ENCODE measurements at regions not wholly inside any gene's neighbourhood (a gene's known extent, or its start where the extent isn't known, plus 50 kb on each side); places are given as distances from the start of the nearest gene placed in this dataset.

DNA sequence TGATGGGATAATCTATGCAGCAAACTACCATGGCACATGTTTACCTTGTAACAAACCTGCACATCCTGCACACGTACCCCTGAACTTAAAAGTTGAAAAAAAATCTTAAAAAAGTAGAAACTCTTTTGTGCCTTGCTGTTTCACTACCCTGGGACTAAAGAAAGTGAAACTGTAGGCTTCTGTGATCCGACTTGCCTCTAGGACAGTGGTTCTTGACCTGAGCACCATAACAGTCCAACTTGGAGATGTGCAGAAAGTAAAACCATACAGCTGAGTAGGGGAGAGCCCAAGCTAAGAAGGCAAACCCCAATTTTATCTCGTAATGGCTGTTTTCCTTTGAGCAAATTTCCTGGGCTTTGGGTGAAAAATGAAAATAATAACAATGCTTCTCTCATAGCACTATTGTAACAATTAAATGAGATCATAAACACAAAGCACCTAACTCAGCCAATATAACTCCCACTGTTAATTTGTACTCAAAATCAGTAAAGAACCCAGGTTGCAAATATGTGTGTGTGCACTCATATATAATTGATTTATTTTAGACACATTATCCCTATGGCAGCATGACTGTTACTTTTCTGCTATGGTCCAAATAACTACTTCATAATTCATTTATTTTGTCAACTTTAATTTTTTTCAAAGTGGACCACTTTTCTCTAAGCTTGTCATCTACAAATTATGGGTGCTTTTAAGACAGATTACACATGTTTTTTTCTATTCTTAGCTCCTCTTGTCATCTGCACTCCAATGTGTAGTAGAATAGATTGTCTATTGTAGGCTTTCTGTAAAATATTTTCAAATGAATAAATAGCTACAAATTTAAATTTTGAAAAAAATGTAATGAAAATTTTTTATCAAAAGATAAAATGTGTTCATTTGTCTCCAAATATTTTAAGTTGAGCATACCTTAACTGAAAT is 334.9 kb downstream of the BTG1 start:
- Histone ChIP-seq H3K4me3 (ENCODE audit: low read length) (no peak overlapping the region), H3K4me1 (ENCODE audit: control insufficient read depth, insufficient read depth, low read length) (no peaks in the 10 kb centered on the region), H3K9me3 (ENCODE audit: control insufficient read depth, insufficient read depth, low read length) (no peaks in the 10 kb centered on the region), H3K36me3 (ENCODE audit: control insufficient read depth, insufficient read depth, low read length) (no peaks in the 10 kb centered on the region), H3K27ac (ENCODE audit: low read length) (no peak overlapping the region), H3K27me3 (ENCODE audit: control insufficient read depth, insufficient read depth, low read length) (no peaks in the 10 kb centered on the region)
- DNase-seq (ENCODE audit: low read depth, low spot score) = no peak
- WGBS (ENCODE audit: insufficient coverage, insufficient read length) = no CpG with 5 or more reads among the region's 3 CpGs

DNA sequence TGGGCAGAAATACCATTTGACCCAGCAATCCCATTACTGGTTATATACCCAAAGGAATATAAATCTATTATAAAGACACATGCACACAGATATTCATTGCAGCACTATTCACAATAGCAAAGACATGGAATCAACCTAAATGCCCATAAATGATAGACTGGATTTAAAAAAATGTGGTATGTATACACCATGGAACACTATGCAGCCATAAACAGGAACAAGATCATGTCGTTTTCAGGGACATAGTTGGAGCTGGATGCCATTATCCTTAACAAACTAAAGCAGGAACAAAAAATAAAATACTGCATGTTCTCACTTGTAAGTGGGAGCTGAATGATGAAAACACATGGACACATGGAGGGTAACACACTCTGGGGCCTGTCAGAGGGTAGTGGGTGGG is 335.6 kb downstream of the BTG1 start:
- no peaks in the 10 kb centered on the region for H3K4me1 ChIP-seq (ENCODE audit: control insufficient read depth, insufficient read depth, low read length)
- no peaks in the 10 kb centered on the region for H3K36me3 ChIP-seq (ENCODE audit: control insufficient read depth, insufficient read depth, low read length)
- no peaks in the 10 kb centered on the region for H3K9me3 ChIP-seq (ENCODE audit: control insufficient read depth, insufficient read depth, low read length)
- H3K27ac ChIP-seq (ENCODE audit: low read length) = no peak overlapping the region
- no peak for DNase-seq (ENCODE audit: low read depth, low spot score)
- no peak overlapping the region for H3K4me3 ChIP-seq (ENCODE audit: low read length)
- no CpG with 5 or more reads among the region's 1 CpG for whole genome bisulfite sequencing (ENCODE audit: insufficient coverage, insufficient read length)
- no peaks in the 10 kb centered on the region for H3K27me3 ChIP-seq (ENCODE audit: control insufficient read depth, insufficient read depth, low read length)

DNA sequence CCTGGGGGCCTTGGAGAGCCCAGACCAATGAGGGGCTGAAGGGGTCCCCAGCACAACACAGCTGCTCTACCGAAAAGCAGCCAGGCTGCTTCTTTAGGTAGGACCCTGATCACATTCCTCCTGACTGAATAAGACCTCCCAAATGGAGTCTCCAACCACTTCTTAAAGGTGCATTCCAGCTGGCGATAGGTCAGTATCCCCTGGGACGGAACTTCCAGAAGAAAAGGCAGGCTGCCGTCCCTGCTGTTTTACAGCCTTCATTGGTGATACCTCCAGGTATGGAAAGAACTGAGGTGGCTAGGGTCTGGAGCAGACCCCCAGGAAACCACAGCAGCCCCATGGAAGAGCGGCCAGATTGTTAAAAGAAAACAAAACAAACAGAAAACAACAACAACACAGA is 340.6 kb downstream of the BTG1 start:
- no peak for DNase-seq (ENCODE audit: low read depth, low spot score)
- Histone ChIP-seq H3K4me1 (ENCODE audit: control insufficient read depth, insufficient read depth, low read length) (no peaks in the 10 kb centered on the region; the same call in 1 of the 2 replicates), H3K27me3 (ENCODE audit: control insufficient read depth, insufficient read depth, low read length) (no peaks in the 10 kb centered on the region), H3K4me3 (ENCODE audit: low read length) (no peak overlapping the region), H3K27ac (ENCODE audit: low read length) (no peak overlapping the region), H3K9me3 (ENCODE audit: control insufficient read depth, insufficient read depth, low read length) (no peaks in the 10 kb centered on the region), H3K36me3 (ENCODE audit: control insufficient read depth, insufficient read depth, low read length) (no peaks in the 10 kb centered on the region)
- WGBS (ENCODE audit: insufficient coverage, insufficient read length) = no CpG with 5 or more reads among the region's 5 CpGs

DNA sequence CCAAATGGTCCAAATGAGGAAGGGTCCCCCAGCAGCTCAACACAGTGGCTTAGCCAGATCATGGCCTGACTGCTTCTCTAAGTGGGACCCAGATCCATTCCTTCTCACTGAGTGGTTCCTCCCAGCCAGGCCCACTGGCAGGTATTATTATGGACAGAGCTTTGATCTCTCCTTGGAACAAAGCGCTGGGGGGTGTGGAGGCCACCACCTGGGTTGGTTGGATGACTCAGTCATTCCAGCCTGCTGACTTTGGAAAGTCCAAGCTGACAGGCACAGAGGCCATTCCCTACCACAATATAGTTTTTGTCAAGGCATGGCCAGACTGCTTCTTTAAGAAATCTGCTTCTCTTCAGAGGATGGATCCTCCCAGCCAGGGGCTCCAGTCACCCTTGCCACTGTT is 341.1 kb downstream of the BTG1 start:
- Histone ChIP-seq H3K9me3 (ENCODE audit: control insufficient read depth, insufficient read depth, low read length) (no peaks in the 10 kb centered on the region), H3K4me1 (ENCODE audit: control insufficient read depth, insufficient read depth, low read length) (no peaks in the 10 kb centered on the region; the same call in 1 of the 2 replicates), H3K36me3 (ENCODE audit: control insufficient read depth, insufficient read depth, low read length) (no peaks in the 10 kb centered on the region), H3K27ac (ENCODE audit: low read length) (no peak overlapping the region), H3K27me3 (ENCODE audit: control insufficient read depth, insufficient read depth, low read length) (no peaks in the 10 kb centered on the region), H3K4me3 (ENCODE audit: low read length) (no peak overlapping the region)
- no CpG with 5 or more reads among the region's 1 CpG for WGBS (ENCODE audit: insufficient coverage, insufficient read length)
- DNase-seq (ENCODE audit: low read depth, low spot score) = no peak

DNA sequence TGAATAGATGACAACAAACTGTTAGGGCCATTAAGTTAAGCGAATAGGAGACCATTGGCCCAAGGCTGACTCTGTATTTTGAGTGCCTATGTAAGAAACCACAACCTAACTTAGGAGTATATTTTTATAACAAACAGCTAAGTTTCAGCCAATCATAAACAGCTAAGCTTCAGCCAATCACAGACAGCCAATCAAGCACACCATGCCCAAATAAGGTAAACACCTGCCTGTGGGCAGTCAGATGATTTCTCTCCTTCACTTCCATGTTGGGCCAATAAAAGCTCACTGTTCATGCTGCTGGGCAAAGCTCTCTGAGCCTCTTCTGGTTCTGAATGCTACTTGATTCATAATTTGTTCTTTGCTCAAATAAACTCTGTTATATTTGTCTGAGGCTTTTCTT is 344.6 kb downstream of the BTG1 start:
- no peak overlapping the region for H3K4me3 ChIP-seq (ENCODE audit: low read length)
- no CpG with 5 or more reads among the region's 1 CpG for WGBS (ENCODE audit: insufficient coverage, insufficient read length)
- H3K9me3 ChIP-seq (ENCODE audit: control insufficient read depth, insufficient read depth, low read length) = no peaks in the 10 kb centered on the region
- no peaks in the 10 kb centered on the region for H3K36me3 ChIP-seq (ENCODE audit: control insufficient read depth, insufficient read depth, low read length)
- no peaks in the 10 kb centered on the region for H3K27me3 ChIP-seq (ENCODE audit: control insufficient read depth, insufficient read depth, low read length)
- no peak overlapping the region for H3K27ac ChIP-seq (ENCODE audit: low read length)
- no peaks in the 10 kb centered on the region; the same call in 1 of the 2 replicates for H3K4me1 ChIP-seq (ENCODE audit: control insufficient read depth, insufficient read depth, low read length)
- DNase-seq (ENCODE audit: low read depth, low spot score) = no peak

DNA sequence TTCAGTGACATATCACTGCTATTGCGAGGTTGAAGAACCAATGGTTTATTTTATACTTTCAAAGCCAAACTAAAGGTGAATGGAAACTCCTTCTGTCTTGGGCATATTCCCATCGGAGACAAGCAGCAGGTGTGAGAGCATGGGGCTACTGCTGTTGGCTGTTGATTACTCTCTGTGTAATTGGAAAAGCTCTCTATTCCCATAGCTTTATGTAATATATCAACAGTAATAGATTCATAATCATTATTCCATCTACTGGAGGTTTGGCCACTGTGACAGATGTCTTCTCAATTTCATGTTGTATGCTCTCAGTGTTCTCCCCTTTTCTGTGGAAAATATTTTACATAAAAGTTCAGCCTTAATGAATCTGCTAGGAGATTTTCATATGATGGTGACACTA is 352.0 kb downstream of the BTG1 start:
- H3K9me3 ChIP-seq (ENCODE audit: control insufficient read depth, insufficient read depth, low read length) = no peaks in the 10 kb centered on the region
- no peaks in the 10 kb centered on the region for H3K27me3 ChIP-seq (ENCODE audit: control insufficient read depth, insufficient read depth, low read length)
- no peak overlapping the region for H3K27ac ChIP-seq (ENCODE audit: low read length)
- WGBS (ENCODE audit: insufficient coverage, insufficient read length) = no CpG with 5 or more reads among the region's 2 CpGs
- H3K4me3 ChIP-seq (ENCODE audit: low read length) = no peak overlapping the region
- DNase-seq (ENCODE audit: low read depth, low spot score) = no peak
- H3K4me1 ChIP-seq (ENCODE audit: control insufficient read depth, insufficient read depth, low read length) = no peaks in the 10 kb centered on the region
- no peaks in the 10 kb centered on the region for H3K36me3 ChIP-seq (ENCODE audit: control insufficient read depth, insufficient read depth, low read length)

DNA sequence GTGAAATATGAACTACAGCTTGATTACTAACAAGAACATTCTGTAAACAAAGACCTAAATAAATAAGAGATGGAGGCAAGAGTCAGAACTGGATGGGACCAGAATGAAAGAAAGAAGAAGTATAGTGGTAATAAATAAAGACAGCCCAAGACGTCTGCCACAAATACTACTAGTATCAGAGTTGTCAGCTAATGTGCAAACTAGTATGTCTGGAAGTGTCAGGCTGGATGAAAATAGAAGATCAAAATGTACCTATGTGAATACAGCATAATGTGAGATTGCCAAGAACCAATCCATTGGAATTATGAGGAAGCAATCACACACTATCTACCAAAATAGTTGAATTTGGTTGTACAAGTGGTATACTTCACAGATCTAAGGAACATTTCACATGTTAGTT is 353.0 kb downstream of the BTG1 start:
- no CpG with 5 or more reads among the region's 1 CpG for WGBS (ENCODE audit: insufficient coverage, insufficient read length)
- no peak overlapping the region for H3K27ac ChIP-seq (ENCODE audit: low read length)
- no peaks in the 10 kb centered on the region for H3K9me3 ChIP-seq (ENCODE audit: control insufficient read depth, insufficient read depth, low read length)
- no peaks in the 10 kb centered on the region for H3K4me1 ChIP-seq (ENCODE audit: control insufficient read depth, insufficient read depth, low read length)
- H3K27me3 ChIP-seq (ENCODE audit: control insufficient read depth, insufficient read depth, low read length) = no peaks in the 10 kb centered on the region
- H3K36me3 ChIP-seq (ENCODE audit: control insufficient read depth, insufficient read depth, low read length) = no peaks in the 10 kb centered on the region
- no peak overlapping the region for H3K4me3 ChIP-seq (ENCODE audit: low read length)
- DNase-seq (ENCODE audit: low read depth, low spot score) = no peak

DNA sequence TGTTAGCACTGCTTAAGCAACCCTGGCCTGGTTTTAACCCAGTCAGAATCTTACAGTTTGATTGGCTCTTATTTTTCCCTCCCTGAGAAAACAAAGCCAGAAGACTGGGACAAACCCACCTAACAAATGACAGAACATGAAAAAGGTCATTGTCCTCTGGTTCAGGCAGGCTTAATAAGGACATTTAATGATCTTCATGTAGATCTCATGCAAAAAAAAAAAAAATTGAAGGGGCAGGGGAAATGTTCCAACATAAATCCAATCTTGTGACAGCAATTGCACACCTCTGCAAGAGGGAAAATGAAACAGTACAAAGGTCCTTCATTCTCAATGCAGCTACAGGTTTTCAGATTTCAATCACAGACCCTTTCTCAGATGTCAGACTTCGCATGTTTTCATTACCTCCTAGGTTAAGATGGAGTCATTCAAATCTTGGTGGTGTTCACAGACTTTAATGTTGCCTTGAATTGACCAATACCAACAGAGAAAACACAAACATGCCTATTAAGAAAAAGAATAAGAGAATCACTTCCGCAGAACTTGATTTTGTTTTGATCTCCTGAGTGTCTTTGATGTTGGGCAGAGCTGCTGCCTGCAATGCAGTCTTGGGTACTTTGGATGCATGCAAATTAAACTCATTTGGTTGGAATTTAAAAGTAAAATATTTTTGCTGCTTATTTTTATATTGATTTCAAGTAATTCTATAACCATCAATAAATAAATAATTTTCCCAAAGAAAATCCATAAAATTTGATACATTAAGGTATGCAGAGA is 359.0 kb downstream of the BTG1 start:
- H3K4me3 ChIP-seq (ENCODE audit: low read length) = no peak overlapping the region
- WGBS (ENCODE audit: insufficient coverage, insufficient read length) = no CpG with 5 or more reads among the region's 2 CpGs
- H3K9me3 ChIP-seq (ENCODE audit: control insufficient read depth, insufficient read depth, low read length) = no peaks in the 10 kb centered on the region
- no peaks in the 10 kb centered on the region for H3K36me3 ChIP-seq (ENCODE audit: control insufficient read depth, insufficient read depth, low read length)
- H3K27ac ChIP-seq (ENCODE audit: low read length) = no peak overlapping the region
- H3K4me1 ChIP-seq (ENCODE audit: control insufficient read depth, insufficient read depth, low read length) = peaks cover 2% of the 10 kb centered on the region; the same call in 1 of the 2 replicates
- no peaks in the 10 kb centered on the region for H3K27me3 ChIP-seq (ENCODE audit: control insufficient read depth, insufficient read depth, low read length)
- DNase-seq (ENCODE audit: low read depth, low spot score) = no peak

DNA sequence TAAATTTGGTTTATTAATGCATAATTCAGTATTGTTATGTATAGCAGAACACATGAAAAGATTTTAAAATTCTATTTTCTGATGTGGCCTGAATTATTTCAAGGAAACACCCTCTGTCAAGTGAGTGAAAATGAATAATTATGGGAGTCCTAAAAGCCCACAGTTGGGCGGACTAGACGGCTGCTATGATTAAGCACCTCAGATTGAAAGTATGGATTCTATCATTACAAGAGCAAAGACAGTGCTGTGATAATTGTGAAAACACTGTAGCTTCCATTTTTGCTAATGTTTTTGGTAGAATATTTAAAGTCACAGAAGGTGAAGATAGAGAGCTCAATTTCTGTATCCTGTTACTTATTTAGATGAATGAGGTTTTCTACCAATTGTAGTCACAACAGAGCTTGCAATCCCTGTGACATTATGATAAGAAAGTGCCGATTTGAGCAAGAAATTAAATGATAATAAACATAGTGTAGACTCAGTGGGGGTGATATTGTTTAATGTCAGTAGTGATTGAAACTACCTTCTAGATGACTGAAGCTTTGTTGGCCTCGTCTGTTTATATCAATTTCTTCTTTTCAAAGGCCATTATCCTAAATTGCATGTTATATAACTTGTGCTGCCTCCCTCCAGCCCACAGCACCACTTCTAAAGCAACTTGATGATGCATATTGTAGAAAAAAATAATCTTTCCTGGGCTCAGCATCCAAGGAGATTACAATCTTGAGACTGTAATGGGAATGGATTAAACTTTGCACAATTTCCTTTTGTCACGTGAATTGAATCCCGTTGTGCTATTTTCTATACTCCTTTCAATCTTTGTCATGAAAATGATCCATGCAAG is 359.8 kb downstream of the BTG1 start:
- no peak overlapping the region for H3K27ac ChIP-seq (ENCODE audit: low read length)

DNA sequence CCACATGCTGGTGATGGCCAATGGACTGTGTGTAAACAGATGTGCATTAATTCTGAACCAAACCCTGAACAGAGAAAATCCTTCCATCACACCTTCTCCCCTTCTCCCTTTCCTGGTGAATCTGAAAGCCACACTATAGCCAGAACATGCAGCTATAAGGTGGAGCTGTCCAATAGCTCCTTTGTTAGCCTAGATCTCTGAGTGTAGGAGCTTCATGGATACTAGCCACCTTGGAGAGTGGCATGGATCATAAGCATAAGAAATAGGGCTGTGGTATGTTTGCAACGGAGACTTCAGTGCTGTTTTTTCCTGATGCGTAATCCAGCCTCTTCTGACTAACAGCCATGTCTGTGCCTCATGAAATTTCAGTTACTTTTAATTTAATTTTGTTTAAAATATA is 364.5 kb downstream of the BTG1 start:
- no peak for DNase-seq (ENCODE audit: low read depth, low spot score)
- no peaks in the 10 kb centered on the region for H3K36me3 ChIP-seq (ENCODE audit: control insufficient read depth, insufficient read depth, low read length)
- H3K9me3 ChIP-seq (ENCODE audit: control insufficient read depth, insufficient read depth, low read length) = no peaks in the 10 kb centered on the region
- H3K27me3 ChIP-seq (ENCODE audit: control insufficient read depth, insufficient read depth, low read length) = no peaks in the 10 kb centered on the region
- H3K4me1 ChIP-seq (ENCODE audit: control insufficient read depth, insufficient read depth, low read length) = no peaks in the 10 kb centered on the region
- no peak overlapping the region for H3K4me3 ChIP-seq (ENCODE audit: low read length)
- no CpG with 5 or more reads among the region's 2 CpGs for WGBS (ENCODE audit: insufficient coverage, insufficient read length)
- no peak overlapping the region for H3K27ac ChIP-seq (ENCODE audit: low read length)

More for the DNA sequence above, 359.8 kb downstream of the BTG1 start:
- no peak for DNase-seq (ENCODE audit: low read depth, low spot score)
- Histone ChIP-seq H3K4me1 (ENCODE audit: control insufficient read depth, insufficient read depth, low read length) (peaks cover 2% of the 10 kb centered on the region; the same call in 1 of the 2 replicates), H3K9me3 (ENCODE audit: control insufficient read depth, insufficient read depth, low read length) (no peaks in the 10 kb centered on the region), H3K36me3 (ENCODE audit: control insufficient read depth, insufficient read depth, low read length) (no peaks in the 10 kb centered on the region), H3K27me3 (ENCODE audit: control insufficient read depth, insufficient read depth, low read length) (no peaks in the 10 kb centered on the region), H3K4me3 (ENCODE audit: low read length) (no peak overlapping the region)
- no CpG with 5 or more reads among the region's 6 CpGs for WGBS (ENCODE audit: insufficient coverage, insufficient read length)
